C1 segment of cervical spinal cord (tissue), 14 donors: ENCODE measurements at regions not wholly inside any gene's neighbourhood (a gene's known extent, or its start where the extent isn't known, plus 50 kb on each side); places are given as distances from the start of the nearest gene placed in this dataset.

Experiments used
- DNase-seq, 14 donors: peaks; one replicate each; lab custom pipeline; 2025; lab: John Stamatoyannopoulos, UW

GRCh38 chr16:51747329-51747728 is 596.3 kb upstream of the SALL1 start:
- DNase-seq = no peak

- no peak for DNase-seq
Observed at GRCh38 chr16:51734220-51734619, 583.1 kb upstream of the SALL1 start.

DNA sequence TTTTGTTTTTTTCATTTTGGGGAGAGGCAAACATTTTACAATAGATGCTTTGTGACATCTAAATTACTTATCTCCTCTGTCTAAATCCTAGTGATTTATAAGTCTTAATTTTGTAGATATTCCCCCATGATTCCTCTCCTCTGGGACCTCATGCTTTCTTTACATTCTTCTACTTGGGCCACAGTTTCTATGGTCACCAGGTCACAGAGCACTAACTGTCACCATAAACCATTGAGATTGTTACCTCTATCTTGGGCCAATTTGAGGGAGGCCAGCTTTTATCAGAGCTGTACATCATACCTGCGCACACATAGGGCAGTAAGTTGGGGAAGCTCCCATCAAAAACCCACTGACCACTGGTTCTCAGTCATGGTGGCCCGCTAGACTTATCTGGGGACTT is 582.1 kb upstream of the SALL1 start:
- no peak for DNase-seq

DNA sequence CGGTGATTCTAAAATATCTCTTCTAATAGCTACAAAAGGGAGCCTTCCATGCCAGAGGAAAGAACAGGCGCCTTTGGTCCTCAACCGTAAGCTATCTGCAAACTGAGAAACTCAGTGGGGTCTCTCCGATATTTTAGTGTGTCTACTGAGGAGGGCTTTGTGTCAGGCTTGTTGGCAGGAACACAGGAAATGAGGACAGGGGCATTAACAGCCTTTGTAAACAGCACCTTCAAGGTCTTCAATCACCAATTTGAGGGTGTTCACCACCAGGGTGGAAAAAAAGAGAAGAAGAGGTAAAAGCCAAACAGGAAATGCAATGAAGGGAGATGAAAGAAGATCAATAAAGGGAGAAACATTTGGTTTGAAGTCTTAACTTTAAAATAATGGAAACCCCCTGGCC is 580.1 kb upstream of the SALL1 start:
- no peak for DNase-seq

- no peak for DNase-seq
Observed at GRCh38 chr16:51723036-51723724, 572.1 kb upstream of the SALL1 start.

DNA sequence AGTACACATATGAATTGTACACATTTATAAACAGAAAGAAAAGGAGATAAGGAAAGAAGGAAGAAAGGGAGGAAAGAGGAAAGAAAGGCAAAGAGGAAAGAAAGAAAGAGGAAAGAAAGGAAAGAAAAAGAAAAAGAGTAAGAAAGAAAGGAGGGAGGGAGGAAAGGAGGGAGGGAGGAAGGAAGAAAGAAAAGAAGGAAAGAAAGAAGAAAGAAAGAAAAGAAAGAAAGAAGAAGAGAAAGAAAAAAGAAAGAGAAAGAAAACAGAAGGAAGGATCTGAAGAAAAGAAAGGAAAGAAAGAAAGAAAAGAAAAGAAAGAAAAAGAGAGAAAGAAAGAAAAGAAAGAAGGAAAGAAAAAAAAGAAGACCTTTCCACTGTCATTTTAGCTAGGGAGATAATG is 571.4 kb upstream of the SALL1 start:
- DNase-seq = no peak

DNA sequence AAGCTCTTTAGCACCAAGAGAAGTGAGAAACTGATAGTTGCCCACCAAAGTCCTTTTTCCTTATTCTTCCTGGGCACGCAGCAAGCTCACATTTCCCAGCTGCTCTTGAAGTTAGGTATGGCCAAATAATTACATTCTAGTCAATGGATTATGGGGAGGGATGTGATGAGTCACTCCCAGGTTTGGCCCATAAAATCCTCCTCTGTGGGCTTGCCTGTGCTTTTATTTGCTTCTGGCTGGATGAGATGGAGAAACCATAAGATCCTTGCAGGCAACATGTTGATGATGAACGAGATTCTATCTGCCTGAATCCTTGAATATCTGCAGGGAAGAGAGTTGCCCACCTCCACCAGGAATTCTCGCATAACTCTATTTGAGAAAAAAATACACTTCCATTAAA is 568.3 kb upstream of the SALL1 start:
- no peak for DNase-seq

DNA sequence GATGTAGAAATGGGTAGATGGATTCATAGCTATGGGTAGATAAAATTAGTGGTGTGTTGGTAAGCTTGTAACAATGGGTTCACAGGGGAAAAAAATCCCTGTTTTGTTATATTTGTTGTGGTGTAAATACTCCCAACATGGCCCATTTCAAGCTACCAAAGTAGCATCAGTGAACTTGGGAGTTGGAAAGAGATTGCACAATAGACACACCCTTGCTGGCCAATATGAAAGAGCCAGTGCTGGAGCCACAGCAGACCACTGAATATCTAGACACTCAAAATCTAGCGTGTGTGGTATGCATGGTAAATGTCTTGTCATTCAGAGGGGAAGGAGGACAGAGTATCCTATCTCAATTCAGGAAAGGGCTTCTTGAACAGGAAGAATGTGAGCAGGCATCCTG is 565.1 kb upstream of the SALL1 start:
- DNase-seq = no peak

DNA sequence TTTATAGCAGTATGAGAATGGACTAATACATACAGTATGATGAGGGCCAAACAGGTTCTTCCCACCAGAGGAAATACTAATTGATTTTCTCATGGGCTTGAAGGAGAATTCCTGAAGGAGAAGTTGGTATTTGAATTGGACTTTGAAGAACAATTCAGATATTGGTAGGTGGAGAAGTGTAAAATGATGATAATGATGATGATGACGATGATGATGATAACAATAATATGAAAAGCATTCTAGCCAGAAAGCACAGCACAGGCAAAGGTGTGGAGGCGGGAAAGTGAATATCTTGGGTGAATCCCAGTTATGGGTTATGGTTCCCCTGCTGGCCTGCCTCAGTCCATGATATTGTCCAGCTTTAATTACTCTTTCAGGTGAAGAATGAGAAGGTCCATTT is 562.4 kb upstream of the SALL1 start:
- DNase-seq = no peak

DNA sequence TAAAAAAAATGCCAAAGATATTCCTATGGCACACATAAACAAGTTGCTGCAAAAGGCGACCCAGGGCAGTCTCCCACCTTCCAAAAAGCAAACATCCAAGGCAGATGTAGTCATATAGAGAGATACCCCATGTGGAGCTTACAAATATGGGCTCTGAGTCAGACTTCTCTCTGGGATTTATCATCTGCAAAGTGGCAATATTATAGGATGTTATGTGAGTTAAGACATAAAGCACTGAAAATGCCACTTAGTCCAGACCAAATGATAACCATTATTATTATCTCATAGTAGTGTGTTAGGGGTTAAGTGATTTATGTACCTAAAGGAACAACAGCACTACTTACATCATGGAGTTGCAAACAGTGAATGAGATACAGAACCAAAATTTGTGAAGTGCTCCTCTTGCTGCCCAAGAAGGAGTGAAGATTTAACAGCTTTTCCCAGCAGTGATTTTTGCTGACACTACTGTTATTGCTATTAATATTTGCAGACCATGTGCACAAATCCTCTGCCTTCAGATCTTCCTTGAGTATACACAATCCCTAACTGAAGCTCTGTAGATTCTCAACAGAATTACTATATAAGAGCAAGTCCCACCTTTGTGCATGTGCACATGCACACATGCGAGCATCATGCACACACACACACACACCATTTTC is 560.0 kb upstream of the SALL1 start:
- no peak for DNase-seq

GRCh38 chr16:51710186-51710585 is 559.1 kb upstream of the SALL1 start:
- DNase-seq = no peak

GRCh38 chr16:51708861-51709260 is 557.8 kb upstream of the SALL1 start:
- no peak for DNase-seq

GRCh38 chr16:51707666-51708065 is 556.6 kb upstream of the SALL1 start:
- no peak for DNase-seq

DNA sequence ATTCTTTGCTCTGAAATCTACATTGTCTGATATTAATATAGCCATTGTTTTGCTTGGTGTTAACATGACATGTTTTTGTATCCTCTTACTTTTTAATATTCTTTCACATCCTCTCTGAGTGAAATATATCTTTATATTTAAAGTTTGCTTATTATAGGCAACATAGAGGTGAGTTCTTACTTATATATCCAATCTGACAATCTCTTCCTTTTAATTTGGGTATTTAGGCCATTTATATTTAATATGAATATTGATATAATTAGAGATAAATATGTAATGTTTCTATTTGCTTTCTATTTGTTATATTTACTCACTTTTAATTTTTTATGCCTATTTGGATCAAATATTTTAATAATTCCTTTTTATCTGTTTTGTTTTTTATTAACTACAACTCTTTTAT is 554.1 kb upstream of the SALL1 start:
- no peak for DNase-seq

- no peak for DNase-seq
Observed at GRCh38 chr16:51701025-51701424, 550.0 kb upstream of the SALL1 start.

- DNase-seq = no peak
Observed at GRCh38 chr16:51699686-51700396, 548.8 kb upstream of the SALL1 start.

GRCh38 chr16:51698647-51699046 is 547.6 kb upstream of the SALL1 start:
- no peak for DNase-seq

DNA sequence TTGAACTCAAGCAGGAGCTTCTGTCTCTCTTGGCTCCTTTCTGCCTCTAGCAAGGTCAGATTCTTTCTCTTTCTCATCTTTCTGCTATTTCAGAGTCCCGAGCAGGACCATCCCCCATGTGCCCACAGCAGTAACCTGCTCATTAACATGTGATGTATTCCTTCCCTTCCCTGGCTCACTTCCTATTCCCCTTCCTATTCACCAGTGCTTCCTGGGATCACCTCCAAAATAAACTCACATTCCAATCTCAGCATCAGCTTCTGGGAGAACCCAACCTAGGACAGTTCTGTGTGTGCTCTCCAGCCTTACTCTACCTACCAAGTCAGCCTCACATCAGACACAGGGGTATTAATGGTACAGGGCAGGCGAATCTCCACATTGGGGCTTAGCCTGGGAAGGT is 546.4 kb upstream of the SALL1 start:
- DNase-seq = no peak

DNA sequence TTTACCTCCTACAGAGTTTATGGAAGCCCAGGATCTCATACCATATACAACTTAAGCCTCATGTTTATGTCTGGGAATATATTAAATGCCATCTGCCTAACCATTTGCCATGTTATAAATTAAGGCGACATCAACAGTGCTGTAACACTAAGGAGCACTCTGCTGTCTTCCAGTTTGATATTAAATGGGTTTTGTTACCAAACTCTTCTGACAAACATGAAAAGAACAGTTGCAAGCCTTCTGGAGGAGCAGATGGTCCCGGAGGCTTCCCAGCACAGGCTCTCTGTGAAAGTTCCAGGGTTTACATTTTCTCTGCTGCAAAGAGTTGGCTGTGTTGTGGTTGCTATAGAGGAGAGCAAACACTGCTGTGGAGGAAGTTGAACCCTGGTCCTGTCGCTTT is 545.3 kb upstream of the SALL1 start:
- no peak for DNase-seq

DNA sequence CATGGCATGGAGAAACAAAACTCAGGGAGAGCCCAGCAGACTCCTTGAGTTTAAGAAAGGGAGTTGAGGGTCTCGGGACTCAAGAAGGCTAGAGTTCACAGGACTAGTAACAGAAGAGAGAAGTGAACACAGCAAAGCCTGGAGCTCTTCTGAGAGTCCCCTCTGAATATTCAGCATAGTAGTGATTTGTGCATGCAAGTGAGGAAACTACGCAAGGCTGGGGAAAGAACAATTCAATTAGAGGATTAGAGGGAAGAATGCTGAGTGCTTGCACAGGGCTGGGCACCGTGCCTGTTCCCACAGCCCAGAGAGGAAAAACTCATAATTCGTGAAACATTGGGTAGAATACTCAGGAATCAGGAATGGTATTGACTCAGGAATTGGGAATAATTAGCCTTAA is 540.0 kb upstream of the SALL1 start:
- DNase-seq = no peak

GRCh38 chr16:51685498-51685897 is 534.4 kb upstream of the SALL1 start:
- DNase-seq = no peak

GRCh38 chr16:51683882-51684281 is 532.8 kb upstream of the SALL1 start:
- no peak for DNase-seq

DNA sequence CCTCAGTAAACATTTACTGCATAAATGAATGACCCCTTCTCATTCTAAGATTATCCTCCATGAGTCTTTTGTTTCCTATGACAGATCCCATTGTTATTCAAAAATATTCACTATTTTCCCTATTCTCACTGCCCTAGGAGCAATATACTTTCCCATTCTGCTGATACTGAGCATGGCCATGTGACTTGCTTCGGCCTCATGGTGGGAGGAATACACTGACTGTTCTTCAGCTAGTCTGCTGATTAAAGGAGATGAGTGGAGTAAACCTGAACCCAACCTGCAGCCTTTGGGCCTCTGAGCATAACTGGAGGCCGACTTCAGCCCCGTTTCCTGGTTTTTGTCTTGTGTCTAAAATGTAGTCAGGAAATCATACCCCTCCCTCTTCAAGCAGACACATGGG is 531.8 kb upstream of the SALL1 start:
- no peak for DNase-seq
